ENCODE measurements at regions not wholly inside any gene's neighbourhood (a gene's known extent, or its start where the extent isn't known, plus 50 kb on each side); places are given as distances from the start of the nearest gene placed in this dataset.

DNA sequence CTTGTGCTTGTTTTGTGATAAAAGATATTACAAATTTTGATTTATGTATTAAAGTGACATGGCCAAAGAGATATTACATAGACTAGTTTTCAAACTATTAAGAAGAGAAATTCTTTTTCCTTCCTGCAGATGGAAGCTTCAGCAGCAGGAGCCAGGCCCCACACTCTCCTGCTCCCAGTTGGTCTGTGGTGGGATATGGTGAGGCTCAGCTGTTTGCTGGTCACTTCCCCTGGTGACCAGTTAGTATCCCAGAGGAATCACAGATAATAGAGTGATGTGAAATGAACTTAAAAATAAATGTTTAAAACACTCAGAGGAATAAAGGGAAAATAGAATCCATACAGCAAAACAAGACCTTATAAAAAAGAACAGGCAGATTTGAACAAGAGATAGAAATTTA lies 154.7 kb downstream of the KTN1 start:
- ATAC-seq (no peak), DNase-seq (no peak)

DNA sequence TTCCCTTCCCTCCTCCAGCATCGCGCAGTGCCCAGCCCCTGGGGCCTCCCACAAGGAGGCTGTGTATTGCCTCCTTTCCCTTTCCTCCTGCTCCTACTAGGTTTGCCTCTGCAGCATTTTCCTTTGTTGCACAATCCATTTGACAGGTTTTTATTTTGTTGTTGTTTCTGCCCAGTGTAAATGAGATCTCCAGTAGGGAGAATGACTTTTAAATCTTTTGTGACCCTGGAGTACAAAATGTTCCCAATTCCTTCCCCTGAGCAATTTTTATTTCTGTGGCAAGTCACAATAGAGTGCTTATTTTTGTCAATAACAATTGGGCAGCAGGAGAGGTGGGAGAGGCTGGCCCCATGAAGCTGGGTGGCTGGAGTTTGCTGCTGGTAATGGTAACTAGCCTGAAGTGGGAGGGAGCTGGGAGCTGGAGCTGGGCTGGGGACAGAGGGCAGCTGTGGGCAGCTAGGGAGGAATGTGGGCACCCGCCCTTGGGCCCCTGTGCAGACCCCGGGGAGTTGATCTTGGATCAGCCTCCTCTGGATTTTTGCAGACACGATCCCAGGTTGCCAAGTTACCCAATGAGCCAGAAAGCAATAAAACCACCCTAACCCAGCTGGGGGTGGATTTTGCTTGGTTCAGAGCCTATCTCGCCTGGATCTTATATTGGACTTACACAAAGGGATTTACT lies 160.1 kb downstream of the KTN1 start:
- ATAC-seq = no peak

DNA sequence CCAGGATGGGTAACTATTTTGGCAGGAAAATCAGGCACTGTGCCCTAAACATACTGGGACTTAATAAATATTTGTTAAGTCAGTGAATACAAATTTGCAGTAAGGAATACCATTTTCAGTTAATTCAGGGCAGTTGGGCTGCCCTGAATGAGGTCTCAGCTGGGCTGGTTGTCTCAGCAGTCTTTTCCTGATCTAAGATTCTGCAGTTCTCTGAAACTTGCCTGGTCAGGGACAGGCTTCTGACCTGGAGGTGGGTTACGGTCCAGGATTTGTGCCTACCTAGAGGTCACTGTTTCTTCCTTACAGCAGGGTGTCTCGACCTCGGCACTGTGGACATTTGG lies 160.6 kb downstream of the KTN1 start:
- no peak for DNase-seq
- no peak for ATAC-seq

More for the DNA sequence above, 160.1 kb downstream of the KTN1 start:
- DNase-seq = no peak

DNA sequence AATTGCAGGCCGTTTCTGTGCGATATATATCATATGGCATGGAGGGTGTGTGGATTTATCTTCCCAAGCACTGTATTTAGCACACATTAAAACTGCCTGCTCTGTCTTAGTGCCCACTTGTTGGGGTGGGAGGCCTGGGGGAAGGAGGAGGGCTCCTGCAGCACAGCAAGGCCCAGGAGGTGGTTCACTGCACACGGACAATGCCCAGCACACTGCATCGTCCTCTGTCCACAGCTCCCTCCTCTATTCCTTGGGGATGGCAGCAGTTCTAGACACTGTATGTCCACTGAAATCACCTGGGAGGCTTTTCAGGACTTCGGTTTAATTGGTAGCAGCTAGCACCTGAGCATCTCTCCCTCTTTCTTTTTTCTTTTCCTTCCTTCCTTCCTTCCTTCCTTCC lies 161.2 kb downstream of the KTN1 start:
- DNase-seq (no peak), ATAC-seq (no peak)

DNA sequence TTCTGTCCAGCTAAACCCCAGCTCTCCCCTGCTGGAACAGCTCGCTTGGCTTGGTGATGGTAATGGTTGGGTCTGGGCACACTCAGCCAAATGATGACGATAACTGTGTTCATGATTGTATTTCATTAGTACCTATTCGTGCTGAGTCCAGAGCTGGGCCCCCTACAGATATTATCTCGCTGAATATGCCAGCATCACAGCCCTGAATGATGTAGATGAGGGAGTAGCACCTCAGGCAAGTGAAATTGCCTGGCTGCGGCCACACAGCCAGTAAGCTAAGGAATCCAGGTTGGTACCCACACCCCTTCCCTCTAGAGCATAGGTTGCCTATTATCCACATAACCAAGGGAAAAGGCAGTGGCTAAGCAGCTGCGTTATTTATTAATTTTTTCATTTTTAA lies 163.5 kb downstream of the KTN1 start:
- ATAC-seq = no peak
- no peak for DNase-seq

DNA sequence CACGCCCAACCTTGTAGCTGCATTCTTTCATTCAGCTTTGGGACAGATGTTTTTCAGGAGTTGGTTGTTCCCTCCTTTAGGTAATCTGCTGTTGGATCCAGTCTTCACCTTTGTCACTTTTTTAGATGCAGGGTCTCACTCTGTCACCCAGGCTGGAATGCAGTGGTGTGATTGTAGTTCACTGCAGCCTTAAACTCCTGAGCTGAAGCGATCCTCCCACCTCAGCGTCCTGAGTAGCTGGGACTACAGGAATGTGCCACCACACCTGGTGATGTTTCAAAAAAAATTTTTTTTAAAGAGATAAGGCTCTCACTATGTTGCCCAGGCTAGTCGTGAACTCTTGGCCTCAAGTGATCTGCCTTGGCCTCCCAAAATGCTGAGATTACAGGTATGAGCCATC lies 164.3 kb downstream of the KTN1 start:
- no peak for DNase-seq
- ATAC-seq = no peak

DNA sequence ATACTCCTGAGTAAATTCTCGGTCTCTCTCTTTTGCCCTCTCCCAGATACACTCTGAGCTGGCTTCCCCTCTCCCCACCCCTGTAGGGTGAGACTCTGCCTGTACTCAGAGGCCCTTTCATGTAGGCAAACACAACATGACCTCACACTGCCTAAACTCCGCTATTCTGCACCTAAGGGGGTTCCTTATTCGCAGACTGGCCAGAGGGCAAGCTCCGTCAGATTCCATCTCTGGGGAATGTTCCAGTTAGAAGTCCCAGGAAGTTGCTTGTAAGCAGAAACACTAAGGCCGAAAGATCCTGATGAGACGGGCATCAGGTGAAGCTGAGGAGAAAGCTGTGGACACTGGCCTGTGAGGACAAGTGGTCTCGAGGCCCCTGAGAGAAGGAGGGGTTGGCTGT lies 165.9 kb downstream of the KTN1 start:
- DNase-seq = no peak
- no peak for ATAC-seq

DNA sequence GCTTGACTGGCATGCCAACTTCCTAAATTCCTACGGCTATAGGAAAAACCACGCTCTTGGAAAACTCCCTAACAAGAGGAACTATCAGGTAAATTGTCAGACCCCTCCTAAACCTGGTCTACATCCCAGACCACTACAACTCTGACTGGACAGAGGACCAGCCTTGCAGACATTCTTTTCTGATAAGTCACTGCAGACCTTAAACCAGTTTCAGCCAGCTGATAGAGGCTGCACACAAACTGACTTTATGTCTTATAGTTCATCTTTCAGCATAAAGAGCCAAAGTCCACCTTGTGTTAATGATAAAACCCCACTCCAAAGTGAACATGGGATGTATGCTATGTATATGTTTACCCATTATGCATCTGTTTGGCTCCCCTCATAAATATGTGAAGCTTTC lies 166.6 kb downstream of the KTN1 start:
- ATAC-seq = no peak
- no peak for DNase-seq

DNA sequence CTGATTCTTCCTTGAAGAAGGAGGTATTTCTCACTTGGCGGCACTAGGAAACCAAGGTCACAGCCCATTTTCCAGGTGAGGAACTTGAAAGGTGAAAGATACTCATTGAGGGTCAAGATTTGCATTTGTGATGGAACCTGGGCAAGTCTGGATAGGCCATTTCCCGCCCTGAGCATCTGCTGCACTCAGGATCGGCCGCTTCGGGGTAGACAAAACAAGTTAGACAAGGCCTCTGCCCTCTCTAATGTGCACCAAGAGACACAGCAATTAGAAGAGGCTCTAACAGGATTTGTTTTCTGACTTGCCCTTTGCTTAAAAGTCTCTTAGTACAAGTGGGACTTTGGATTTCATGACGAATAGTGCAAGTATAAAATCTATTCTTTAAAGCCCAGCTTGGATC lies 167.2 kb downstream of the KTN1 start:
- ATAC-seq (no peak), DNase-seq (no peak)

DNA sequence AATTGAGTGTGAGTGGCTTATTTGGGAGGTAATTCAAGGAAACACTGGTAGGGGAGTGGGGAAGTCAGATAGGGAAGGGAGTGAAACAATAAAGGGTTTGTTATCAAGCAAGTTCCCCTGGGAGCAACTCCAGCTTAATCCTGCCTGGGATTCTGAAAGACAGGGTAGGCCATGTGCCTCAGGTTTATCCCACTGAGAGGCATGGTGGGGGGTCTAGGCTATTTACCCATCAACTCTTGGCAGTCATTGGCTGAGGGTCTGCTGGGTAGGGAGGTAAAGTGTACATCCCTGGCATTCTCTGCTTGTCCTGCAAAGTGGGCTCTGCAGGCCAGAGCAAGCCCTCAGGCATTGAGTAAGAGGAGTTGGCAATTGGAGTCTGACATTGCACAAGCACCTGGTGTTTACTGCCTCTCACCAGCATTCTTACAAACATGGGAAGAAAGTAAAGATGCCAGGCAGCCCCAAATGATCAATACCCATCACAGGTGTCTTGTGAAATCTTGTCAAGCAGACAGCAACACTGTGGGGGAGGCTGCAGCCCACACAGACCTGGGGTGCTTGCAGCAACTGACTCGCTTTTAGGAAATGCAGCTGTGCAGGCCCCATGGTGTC lies 169.3 kb downstream of the KTN1 start:
- DNase-seq = no peak
- no peak for ATAC-seq

DNA sequence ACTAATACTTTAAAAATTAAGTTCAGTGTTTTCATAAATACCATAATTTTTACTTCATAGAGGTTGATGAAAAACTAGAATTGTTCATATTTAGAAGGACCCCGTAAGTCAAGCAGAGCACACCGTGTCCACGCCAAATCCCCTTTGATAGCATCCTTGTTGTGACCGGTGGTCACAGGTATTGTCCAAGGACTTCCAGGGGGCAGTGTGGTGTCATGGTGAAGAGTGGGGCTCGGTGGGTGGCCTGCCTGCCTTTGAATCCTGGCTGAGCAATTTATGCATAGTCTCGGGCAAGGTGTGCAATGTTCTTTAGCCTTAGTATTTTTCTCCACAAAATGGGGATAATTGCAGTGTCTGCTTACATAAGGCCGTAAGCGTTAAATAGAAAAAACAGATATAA lies 169.9 kb downstream of the KTN1 start:
- ATAC-seq (no peak), DNase-seq (no peak)

DNA sequence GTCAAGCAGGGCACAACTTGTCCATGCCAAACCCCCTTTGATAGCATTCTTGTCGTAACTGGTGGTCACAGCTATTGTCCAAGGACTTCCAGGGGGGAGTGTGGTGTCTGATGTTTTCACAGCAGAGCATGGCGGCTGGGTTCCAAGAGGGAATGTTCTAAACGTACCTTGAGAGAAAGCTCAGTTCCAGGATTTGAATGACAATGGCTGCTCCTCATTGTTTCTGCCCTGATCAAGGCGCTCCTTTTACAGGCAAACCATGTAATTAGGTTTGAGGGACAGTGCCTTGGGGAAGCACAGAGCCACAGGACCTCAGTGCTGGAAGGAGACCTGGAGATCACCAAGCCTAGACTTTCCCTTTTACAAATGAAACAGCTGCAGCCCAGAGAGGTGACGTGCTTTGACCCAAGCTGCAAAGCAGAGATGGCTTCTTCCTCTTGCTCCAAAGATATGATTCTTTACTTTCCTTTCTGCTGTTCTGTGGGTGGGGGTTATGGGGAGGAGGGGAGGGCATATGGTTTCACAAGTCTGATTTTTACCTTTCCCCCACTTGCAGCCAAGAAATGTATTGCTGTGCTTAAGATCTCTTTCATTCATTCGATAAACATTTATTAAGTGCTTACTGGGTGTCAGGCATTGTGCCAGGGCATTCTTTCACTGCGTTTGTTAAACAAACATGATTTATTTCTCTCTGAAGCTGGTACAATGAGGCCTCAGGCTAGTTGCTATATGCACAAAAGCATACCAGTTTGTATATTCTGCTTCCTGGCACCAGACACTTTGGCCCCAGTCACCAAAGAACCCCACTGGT lies 172.8 kb downstream of the KTN1 start:
- no peak for ATAC-seq
- no peak for DNase-seq

DNA sequence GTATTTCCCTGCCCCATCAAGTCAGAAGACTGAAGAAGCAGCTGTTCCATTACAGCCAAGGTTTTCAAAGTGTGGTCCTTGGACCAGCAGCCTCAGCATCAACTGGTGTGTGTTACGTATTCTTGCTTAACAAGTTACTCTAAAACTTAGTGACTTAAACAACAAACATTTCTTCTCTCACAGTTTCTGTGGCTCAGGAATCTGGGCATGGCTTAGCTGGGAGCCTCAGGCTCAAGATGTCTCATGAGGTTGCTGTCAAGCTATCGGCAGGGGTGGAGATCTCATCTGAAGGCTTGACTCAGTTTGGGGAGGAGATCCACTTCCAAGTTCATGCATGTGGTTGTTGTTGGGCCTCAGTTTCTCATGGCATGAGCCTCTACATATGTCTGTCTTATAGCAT lies 174.5 kb downstream of the KTN1 start:
- DNase-seq = no peak
- no peak for ATAC-seq

DNA sequence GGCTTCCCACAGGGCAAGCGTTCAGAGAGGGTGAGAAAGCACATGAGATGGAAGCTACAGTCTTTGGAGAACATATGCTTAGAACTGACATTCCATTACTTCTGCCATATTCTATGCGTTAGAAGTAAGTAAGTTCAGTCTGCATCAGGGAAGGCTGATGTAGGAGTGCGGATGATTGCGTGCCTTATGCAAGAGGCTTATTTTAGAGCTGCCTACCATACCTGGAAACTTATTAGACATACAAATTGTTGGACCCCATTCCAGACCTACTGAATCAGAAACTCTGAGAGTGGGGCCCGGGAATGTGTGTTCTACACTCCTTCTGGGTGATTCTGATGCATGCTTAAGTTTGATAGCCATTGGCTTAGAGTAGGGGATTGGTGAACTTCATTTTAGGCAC lies 174.9 kb downstream of the KTN1 start:
- DNase-seq = no peak
- ATAC-seq = no peak

DNA sequence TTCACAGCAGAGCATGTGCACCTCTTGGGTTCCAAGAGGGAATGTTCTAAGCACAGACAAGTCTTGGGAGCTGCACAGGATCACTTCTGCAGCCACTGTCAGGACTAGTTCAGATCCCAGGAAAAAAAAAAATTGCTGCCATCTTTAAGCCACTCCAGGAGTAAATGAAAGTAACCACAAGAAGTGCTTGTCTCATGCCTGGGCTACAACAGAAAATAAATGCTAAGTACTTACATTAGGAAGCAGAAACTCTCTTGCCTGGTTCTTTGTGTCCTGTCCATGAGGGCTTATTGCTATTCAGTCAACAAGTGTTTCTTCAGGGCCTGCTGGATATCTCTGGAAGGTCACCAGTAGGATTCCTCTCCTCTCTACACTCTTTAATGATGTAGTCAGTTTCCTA lies 176.1 kb downstream of the KTN1 start:
- ATAC-seq = no peak

DNA sequence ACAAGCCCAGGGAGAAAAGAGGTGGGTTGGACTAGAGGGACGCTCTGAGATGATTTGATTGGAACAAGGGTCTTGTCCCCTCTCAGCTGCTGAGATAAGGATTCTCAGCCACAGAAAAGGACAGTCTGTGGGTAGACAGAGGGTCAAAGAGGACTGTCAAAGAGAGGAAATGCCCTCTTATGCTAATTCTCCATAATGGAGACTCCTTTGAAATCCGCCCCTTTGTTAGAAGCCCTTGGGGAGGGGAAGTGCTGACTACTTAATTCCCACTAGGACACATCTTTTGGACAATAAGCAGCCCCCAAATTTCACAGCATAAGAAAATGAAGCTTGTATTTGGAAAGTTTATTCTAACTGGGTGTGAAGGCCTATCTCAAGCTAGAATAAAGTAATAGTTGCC lies 176.6 kb downstream of the KTN1 start:
- DNase-seq (no peak), ATAC-seq (no peak)

More for the DNA sequence above, 176.1 kb downstream of the KTN1 start:
- no peak for DNase-seq

DNA sequence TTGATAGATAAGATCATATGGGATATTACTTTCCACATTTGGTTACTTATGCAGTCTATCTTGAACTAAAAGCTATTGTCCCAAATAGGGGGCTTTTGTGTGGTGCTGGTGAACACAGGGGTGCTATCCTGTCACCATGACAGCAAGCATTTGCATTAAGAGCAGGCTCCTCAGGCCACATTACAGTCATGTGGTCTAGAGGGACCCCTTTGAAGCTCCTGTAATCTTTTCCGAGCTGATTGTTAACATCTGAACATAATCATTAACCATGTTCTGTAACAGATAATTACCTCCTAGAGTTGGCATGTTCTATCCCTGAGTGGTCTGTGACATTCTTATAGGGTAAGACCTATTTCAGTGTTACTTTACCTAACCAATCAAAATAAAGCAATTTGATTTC lies 178.8 kb downstream of the KTN1 start:
- DNase-seq = no peak

DNA sequence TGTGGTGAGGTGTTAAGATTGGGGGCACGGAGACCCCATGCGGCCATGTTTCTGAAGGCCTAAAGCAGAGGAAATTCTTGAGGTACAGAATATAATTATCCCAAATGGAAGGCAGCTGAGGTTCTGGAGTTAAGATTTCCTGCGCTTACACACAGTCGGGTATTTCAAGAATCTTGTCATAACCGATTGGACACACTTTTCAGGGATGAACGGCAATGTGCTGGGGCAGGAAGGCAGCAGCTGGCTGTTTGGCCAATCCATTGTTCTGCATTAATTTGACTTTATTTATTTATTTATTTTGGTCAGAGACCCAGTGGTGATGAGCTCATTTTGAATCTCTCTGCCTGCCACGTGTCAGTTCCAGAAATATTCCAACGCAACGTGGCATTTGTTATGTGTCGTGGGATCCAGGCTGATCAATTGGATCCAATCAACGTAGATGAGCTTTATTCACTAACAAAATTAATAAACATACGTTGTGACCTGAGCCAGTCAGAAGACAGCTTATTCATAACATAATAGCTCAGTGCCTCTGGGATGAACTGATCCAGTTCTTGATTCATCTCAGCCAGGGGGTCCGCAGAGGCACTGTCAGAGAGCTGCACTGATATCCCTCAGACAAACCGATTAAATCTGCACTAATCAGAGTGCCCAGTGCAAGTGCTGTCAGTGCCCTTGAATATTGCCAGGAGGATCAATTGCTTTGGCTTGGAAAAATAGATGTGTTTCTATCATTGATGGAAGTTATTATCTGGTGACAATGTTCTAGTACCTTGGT lies 181.0 kb downstream of the KTN1 start:
- DNase-seq (no peak), ATAC-seq (no peak)

More for the DNA sequence above, 178.8 kb downstream of the KTN1 start:
- ATAC-seq = no peak

DNA sequence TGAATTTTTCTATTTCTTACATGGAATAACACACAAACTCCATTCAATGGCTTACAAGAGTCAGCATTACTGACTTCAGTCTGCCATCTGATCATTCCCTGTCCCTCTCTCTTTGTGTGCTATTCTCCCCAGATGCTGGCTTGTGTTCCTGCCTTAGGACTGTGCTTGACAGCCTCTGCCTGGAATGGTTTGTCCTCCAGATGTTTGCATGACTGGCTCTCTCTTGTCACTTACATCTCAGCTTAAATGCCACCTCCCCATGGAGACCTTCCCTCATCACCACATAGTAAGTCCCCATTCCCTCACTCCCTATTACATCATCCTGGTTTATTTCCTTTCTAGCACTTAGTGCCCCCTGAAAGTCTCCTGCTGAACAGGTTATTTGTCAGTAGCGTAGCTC lies 181.6 kb downstream of the KTN1 start:
- no peak for ATAC-seq
- no peak for DNase-seq

DNA sequence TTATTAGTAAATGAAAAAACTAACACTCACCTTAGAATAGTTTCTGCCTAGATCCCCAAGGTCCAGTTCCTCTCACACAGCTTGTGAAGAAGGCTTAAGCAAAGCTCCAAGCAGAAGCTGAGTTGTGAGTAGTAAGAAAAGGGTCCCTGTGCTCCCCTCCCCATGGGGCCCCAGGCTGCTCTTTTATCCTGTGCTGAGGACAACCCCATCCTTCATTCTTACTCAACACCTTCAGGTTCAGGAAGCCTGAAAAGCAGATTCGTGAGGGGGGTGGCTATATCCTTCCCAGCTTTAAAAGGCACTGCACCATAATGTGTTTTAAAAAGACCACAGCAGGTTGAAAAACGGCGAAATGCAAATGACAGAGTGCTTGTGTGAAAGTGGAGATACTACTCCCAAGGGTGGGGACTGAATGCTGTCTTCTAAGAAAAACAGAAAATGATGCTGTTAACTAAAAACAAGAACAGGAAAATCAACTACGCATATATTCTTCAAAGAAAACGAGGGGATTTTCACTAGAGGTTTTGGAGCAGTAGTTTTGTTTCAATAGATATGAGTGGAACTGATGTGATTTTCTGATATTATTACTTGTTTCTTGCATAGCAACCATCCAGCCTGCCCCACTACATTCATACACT lies 182.7 kb downstream of the KTN1 start:
- ATAC-seq (no peak), DNase-seq (no peak)

DNA sequence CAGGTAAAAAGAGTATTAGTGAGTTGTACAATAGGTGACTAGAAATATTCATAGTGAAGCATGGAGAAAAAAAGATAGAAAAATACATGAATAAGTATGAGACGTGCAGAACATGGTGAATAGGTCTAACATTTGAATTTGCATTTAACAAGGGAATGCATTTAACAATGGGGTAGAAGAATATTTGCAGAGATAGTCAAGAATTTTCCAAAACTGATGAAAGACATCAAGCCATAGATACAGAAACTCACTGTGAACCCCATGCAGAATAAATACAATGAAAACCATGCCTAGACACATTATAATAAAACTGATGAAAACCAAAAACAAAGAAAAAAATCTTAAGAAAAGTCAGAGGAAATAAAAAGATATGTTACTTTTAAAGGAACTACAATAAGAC lies 184.8 kb downstream of the KTN1 start:
- ATAC-seq = no peak

DNA sequence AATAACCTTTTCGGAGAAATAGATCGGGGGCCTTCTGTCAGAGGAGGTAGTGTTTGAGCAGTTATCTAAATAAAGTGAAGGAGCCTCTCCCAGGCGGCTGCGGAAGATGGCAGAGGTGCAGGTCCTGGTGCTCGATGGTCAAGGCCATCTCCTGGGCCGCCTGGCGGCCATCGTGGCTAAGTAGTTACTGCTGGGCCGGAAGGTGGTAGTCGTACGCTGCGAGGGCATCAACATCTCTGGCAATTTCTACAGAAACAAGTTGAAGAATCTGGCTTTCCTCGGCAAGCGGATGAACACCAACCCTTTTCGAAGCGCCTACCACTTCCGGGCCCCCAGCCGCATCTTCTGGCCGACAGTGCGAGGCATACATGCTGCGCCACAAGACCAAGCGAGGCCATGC lies 186.1 kb downstream of the KTN1 start:
- DNase-seq = no peak
- no peak for ATAC-seq

More for the DNA sequence above, 184.8 kb downstream of the KTN1 start:
- no peak for DNase-seq

Data from stimulated activated naive CD8-positive, alpha-beta T cell treated with anti-CD3 and anti-CD28 coated beads, Interleukin-15, Interleukin-2, amounts not matched to agents 100 U/mL and 50 U/mL, for 24 hours (primary cell).